Prostate gland (tissue), 2 donors: ENCODE measurements at regions not wholly inside any gene's neighbourhood (a gene's known extent, or its start where the extent isn't known, plus 50 kb on each side); places are given as distances from the start of the nearest gene placed in this dataset.
"Not testable (repeated sequence)": the region's sequence is repeated elsewhere in the genome, so short reads cannot be mapped to it uniquely, and the experiment has no call there.

ENCODE experiments used
- CTCF ChIP-seq, 4 experiments: fragments of 200-600 bp in 2 of 4; fragments of 450-650 bp in 2 of 4; sonication (generic) in 2 of 4; IDR thresholded peaks; 1 replicate in 3 of 4; 2 replicates in 1 of 4; pipeline ENCODE4 v1.5.1; 2016 to 2019; ENCODE audit warnings: antibody characterized with exemption in 4 of 4, mild to moderate bottlenecking in 2 of 4, moderate library complexity in 2 of 4
- POLR2A ChIP-seq: fragments of 450-650 bp; IDR thresholded peaks from one replicate; pipeline ENCODE4 v1.6.1; 2016; ENCODE audit warnings: antibody characterized with exemption, mild to moderate bottlenecking
- POLR2AphosphoS5 ChIP-seq: sonication (generic); formaldehyde crosslinking; IDR thresholded peaks from one replicate; pipeline ENCODE4 v1.6.1; 2017; ENCODE audit warnings: antibody characterized with exemption

- not testable (repeated sequence) for TF ChIP-seq POLR2A; CTCF (IDR thresholded peaks at IDR 0.05); POLR2AphosphoS5
Measured at GRCh38 chr11:67862896-67863295, 141.0 kb downstream of the UNC93B1 start.
